Right ventricle myocardium superior (tissue), 1 donor: ENCODE measurements at regions not wholly inside any gene's neighbourhood (a gene's known extent, or its start where the extent isn't known, plus 50 kb on each side); places are given as distances from the start of the nearest gene placed in this dataset.
"Not testable (repeated sequence)": the region's sequence is repeated elsewhere in the genome, so short reads cannot be mapped to it uniquely, and the experiment has no call there.

Source experiments
- ATAC-seq: fragments of 200-7000 bp; cut with Tn5 transposase; one replicate; pipeline ENCODE4 v1.9.1; 2020; ENCODE audit warnings: mild to moderate bottlenecking; ENCODE audit not compliant: poor library complexity
- DNase-seq: peaks from one replicate; pipeline ENCODE4 v3.0.0-alpha.2; 2020
- intact Hi-C: fragments of 100-400 bp; cut with DNase I; formaldehyde crosslinking; loops from one replicate; pipeline ENCODE4 v1.11.2; 2022
- donor health status: DM: no; HTN: yes; CAD: no; lungs with severe emphysema.

- ATAC-seq (no peak), DNase-seq (no peak)
- intact Hi-C loops: no loop called here
These were observed 108.9 kb downstream of the FHIP1A start for GRCh38 chr4:151517896-151518295.

GRCh38 chr4:151518359-151518758 lies 109.4 kb downstream of the FHIP1A start:
- no peak for ATAC-seq
- no peak for DNase-seq

GRCh38 chr4:151519728-151520415 lies 110.9 kb downstream of the FHIP1A start:
- no peak for DNase-seq
- intact Hi-C loops: no loop called here
- ATAC-seq: no peak

More at GRCh38 chr4:151518359-151518758, 109.4 kb downstream of the FHIP1A start:
- intact Hi-C loops: no loop called here

- no peak for DNase-seq
- intact Hi-C loops: no loop called here
- no peak for ATAC-seq
These were observed 114.0 kb downstream of the FHIP1A start for GRCh38 chr4:151522866-151523519.

- DNase-seq: no peak
- no peak for ATAC-seq
- intact Hi-C loops: no loop called here
These were observed 115.6 kb downstream of the FHIP1A start for GRCh38 chr4:151524610-151525009.

GRCh38 chr4:151526489-151526888 lies 117.5 kb downstream of the FHIP1A start:
- ATAC-seq, intact Hi-C loops, DNase-seq: not testable (repeated sequence)

GRCh38 chr4:151527699-151528098 lies 118.7 kb downstream of the FHIP1A start:
- intact Hi-C loops: no loop called here
- ATAC-seq (peak; percentile 39), DNase-seq (no peak)

GRCh38 chr4:151529187-151529586 lies 120.2 kb downstream of the FHIP1A start:
- intact Hi-C loops: no loop called here
- no peak for DNase-seq
- ATAC-seq: no peak

GRCh38 chr4:151530230-151530629 lies 121.3 kb downstream of the FHIP1A start:
- DNase-seq: no peak
- intact Hi-C loops: no loop called here
- ATAC-seq: no peak

GRCh38 chr4:151530783-151531182 lies 121.8 kb downstream of the FHIP1A start:
- ATAC-seq (no peak), DNase-seq (no peak)
- intact Hi-C loops: no loop called here

- intact Hi-C loops: no loop called here
- no peak for ATAC-seq
- DNase-seq: no peak
These were observed 123.2 kb downstream of the FHIP1A start for GRCh38 chr4:151532001-151532708.

- no peak for ATAC-seq
- intact Hi-C loops: no loop called here
These were observed 125.2 kb downstream of the FHIP1A start for GRCh38 chr4:151534195-151534594.

GRCh38 chr4:151535366-151535765 lies 126.4 kb downstream of the FHIP1A start:
- intact Hi-C loops: no loop called here
- ATAC-seq (no peak), DNase-seq (no peak)

More at GRCh38 chr4:151534195-151534594, 125.2 kb downstream of the FHIP1A start:
- DNase-seq: no peak

- intact Hi-C loops: no loop called here
- DNase-seq: no peak
- no peak for ATAC-seq
These were observed 128.7 kb downstream of the FHIP1A start for GRCh38 chr4:151537687-151538086.

- ATAC-seq: no peak
- intact Hi-C loops: no loop called here
- no peak for DNase-seq
These were observed 130.0 kb downstream of the FHIP1A start for GRCh38 chr4:151538963-151539362.

- DNase-seq (no peak), ATAC-seq (no peak)
- intact Hi-C loops: no loop called here
These were observed 131.9 kb downstream of the FHIP1A start for GRCh38 chr4:151540728-151541388.

- no peak for DNase-seq
- intact Hi-C loops: no loop called here
- no peak for ATAC-seq
These were observed 132.6 kb downstream of the FHIP1A start for GRCh38 chr4:151541389-151542071.

- intact Hi-C loops: no loop called here
- no peak for DNase-seq
- no peak for ATAC-seq
These were observed 139.7 kb downstream of the FHIP1A start for GRCh38 chr4:151548708-151549107.

GRCh38 chr4:151549378-151549777 lies 140.4 kb downstream of the FHIP1A start:
- ATAC-seq, DNase-seq, intact Hi-C loops: not testable (repeated sequence)
